GM12875 (cell line): ENCODE measurements at regions not wholly inside any gene's neighbourhood (a gene's known extent, or its start where the extent isn't known, plus 50 kb on each side); places are given as distances from the start of the nearest gene placed in this dataset.

Experiments
- H3K4me3 ChIP-seq: one replicate; pipeline ENCODE4 v1.5.1; 2011; ENCODE audit warnings: low read depth, low read length, control low read depth
- TF ChIP-seq, protein P1 (sequence below): IDR thresholded peaks from 2 replicates; pipeline ENCODE4 v1.5.1; 2011; ENCODE audit warnings: low read depth, mild to moderate bottlenecking, control low read depth, inconsistent platforms, low read length, moderate library complexity, borderline replicate concordance; ENCODE audit not compliant: insufficient read depth

- H3K4me3 ChIP-seq, result no peak overlapping the region
- TF ChIP-seq, protein P1, sequence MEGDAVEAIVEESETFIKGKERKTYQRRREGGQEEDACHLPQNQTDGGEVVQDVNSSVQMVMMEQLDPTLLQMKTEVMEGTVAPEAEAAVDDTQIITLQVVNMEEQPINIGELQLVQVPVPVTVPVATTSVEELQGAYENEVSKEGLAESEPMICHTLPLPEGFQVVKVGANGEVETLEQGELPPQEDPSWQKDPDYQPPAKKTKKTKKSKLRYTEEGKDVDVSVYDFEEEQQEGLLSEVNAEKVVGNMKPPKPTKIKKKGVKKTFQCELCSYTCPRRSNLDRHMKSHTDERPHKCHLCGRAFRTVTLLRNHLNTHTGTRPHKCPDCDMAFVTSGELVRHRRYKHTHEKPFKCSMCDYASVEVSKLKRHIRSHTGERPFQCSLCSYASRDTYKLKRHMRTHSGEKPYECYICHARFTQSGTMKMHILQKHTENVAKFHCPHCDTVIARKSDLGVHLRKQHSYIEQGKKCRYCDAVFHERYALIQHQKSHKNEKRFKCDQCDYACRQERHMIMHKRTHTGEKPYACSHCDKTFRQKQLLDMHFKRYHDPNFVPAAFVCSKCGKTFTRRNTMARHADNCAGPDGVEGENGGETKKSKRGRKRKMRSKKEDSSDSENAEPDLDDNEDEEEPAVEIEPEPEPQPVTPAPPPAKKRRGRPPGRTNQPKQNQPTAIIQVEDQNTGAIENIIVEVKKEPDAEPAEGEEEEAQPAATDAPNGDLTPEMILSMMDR, result no peak
These were observed 83.6 kb upstream of the PITX1 start for GRCh38 chr5:135117590-135117989.

- no peak overlapping the region for H3K4me3 ChIP-seq
- TF ChIP-seq, protein P1, result no peak
These were observed 82.1 kb upstream of the PITX1 start for GRCh38 chr5:135116160-135116561.

DNA sequence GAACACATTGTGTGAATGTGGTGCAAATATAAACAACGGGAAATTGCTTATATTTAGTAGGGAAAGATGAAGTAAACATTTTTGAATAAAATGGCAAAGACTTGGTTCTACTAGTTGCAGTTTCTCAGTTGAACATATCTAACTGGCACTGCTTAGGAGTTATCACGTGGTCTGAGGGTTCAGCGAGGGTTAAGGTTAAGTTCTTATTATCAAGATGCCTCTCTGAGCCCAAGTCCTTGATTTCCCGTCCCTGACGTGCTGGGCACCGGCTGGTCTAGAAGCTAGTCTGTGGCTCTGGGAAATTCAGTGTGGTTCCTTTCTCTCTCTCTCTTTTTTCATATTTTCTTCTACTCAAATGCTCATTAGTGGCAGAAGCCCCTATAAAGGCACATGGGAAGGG, 81.6 kb upstream of the PITX1 start:
- TF ChIP-seq, protein P1, result no peak

GRCh38 chr5:135114759-135115158, 80.7 kb upstream of the PITX1 start:
- H3K4me3 ChIP-seq, result no peak overlapping the region
- TF ChIP-seq, protein P1, result no peak

More for the DNA sequence above, 81.6 kb upstream of the PITX1 start:
- no peak overlapping the region for H3K4me3 ChIP-seq

DNA sequence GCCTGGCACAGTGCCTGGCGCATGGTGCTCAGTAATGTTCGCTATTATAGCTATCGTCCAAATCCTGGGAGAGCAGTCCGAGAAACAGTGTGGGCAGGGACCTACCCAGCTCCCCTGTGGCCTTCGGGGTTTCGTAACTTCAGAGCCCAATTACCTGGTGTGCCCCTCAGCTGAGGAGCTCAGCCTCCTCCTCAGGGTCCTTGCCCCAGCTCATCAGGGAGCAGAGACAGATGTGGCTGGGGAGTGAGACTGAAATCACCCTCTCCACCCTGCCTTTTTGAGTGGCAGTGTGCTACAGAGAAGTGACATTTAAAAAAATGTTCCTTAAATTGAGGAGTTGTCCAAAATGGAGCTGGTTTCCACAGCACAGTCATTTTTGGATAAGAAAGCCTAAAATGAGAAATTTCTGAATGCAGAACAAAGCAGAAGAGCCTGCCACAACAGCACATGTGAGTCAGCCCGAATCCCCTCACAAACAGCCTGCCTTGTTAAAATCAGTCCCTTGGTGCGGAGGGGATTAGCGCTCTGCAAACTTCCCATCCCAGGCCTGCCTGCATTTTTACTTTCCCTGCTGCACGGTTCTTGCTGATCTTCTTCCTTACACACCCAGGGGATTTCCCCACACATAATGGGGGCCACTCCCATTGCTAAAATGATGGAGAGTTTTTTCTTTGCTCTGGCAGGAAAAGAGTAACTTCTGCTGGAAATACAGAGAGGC, 78.1 kb upstream of the PITX1 start:
- no peak overlapping the region for H3K4me3 ChIP-seq
- TF ChIP-seq, protein P1, result no peak

- TF ChIP-seq, protein P1, result no peak
- H3K4me3 ChIP-seq, result no peak overlapping the region
These were observed 77.0 kb upstream of the PITX1 start for GRCh38 chr5:135110785-135111596.
